ENCODE measurements at regions not wholly inside any gene's neighbourhood (a gene's known extent, or its start where the extent isn't known, plus 50 kb on each side); places are given as distances from the start of the nearest gene placed in this dataset.
"Not testable (repeated sequence)": the region's sequence is repeated elsewhere in the genome, so short reads cannot be mapped to it uniquely, and the experiment has no call there.

DNA sequence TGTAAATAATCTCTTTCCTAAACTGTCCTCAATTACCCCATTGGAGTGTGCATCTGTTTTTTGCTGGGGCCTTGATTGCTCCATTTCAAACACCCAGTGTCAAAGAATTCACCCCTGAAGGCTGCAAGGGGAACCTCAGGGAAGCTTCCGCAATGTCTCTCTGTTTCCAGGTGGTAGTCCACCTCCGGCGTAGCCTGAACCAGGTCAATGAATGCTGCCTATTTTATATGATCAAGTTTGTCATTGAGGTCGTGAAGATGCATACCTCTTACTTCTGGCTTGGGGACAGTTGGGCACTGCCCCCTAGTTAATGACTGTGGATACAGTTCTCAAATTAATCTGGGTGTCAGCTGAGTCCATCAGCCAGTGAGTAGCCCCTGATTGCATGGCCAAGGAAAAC lies 79.1 kb downstream of the NPIPB5 start:
- FAIRE-seq; H3K9me1 ChIP-seq (replicated peaks; ENCODE audit: control insufficient read depth, extremely low read depth, insufficient read depth, low read length); H3K36me3 ChIP-seq (ENCODE audit: control insufficient read depth in 2 of 2, extremely low read depth in 1 of 2, insufficient read depth in 2 of 2, low read length in 2 of 2); intact Hi-C loops (cut with micrococcal nuclease); H3K9me3 ChIP-seq (replicated peaks; ENCODE audit: control insufficient read depth, insufficient read depth, low read length); CTCF ChIA-PET; H3K27ac ChIP-seq (ENCODE audit: insufficient read depth, low read depth, low read length); DNase-seq (ENCODE audit: low read depth, low spot score); H3K9ac ChIP-seq (replicated peaks; ENCODE audit: extremely low read depth, insufficient read depth, low read length); POLR2A ChIA-PET; H3K4me3 ChIP-seq (replicated peaks in 1 of 3; ENCODE audit: insufficient read depth in 1 of 3, low read depth in 1 of 3, low read length in 3 of 3); H2AFZ ChIP-seq (ENCODE audit: low read depth, low read length); H3K27me3 ChIP-seq (ENCODE audit: control insufficient read depth in 2 of 2, insufficient read depth in 2 of 2, low read length in 2 of 2); H3K4me1 ChIP-seq (ENCODE audit: control insufficient read depth, extremely low read depth, insufficient read depth, low read length); BruUV-seq (replicated peaks); dilution Hi-C loops (cut with MboI; ENCODE audit: extremely low pct_ligation_motif_present, low sequenced_read_pairs); H3K4me2 ChIP-seq (ENCODE audit: insufficient read depth, low read length); H3K79me2 ChIP-seq (ENCODE audit: control insufficient read depth, insufficient read depth, low read length); H4K20me1 ChIP-seq (replicated peaks; ENCODE audit: control insufficient read depth, extremely low read depth, insufficient read depth, low read length): not testable (repeated sequence)

- H3K4me1 ChIP-seq (ENCODE audit: control insufficient read depth, extremely low read depth, insufficient read depth, low read length); intact Hi-C loops (cut with micrococcal nuclease); FAIRE-seq; H3K9me1 ChIP-seq (replicated peaks; ENCODE audit: control insufficient read depth, extremely low read depth, insufficient read depth, low read length); H4K20me1 ChIP-seq (replicated peaks; ENCODE audit: control insufficient read depth, extremely low read depth, insufficient read depth, low read length); H3K4me2 ChIP-seq (ENCODE audit: insufficient read depth, low read length); H3K9ac ChIP-seq (replicated peaks; ENCODE audit: extremely low read depth, insufficient read depth, low read length); H3K79me2 ChIP-seq (ENCODE audit: control insufficient read depth, insufficient read depth, low read length); DNase-seq (ENCODE audit: low read depth, low spot score); H2AFZ ChIP-seq (ENCODE audit: low read depth, low read length); POLR2A ChIA-PET; dilution Hi-C loops (cut with MboI; ENCODE audit: extremely low pct_ligation_motif_present, low sequenced_read_pairs); BruUV-seq (replicated peaks); H3K27me3 ChIP-seq (ENCODE audit: control insufficient read depth in 2 of 2, insufficient read depth in 2 of 2, low read length in 2 of 2); H3K4me3 ChIP-seq (replicated peaks in 1 of 3; ENCODE audit: insufficient read depth in 1 of 3, low read depth in 1 of 3, low read length in 3 of 3); H3K9me3 ChIP-seq (replicated peaks; ENCODE audit: control insufficient read depth, insufficient read depth, low read length); H3K36me3 ChIP-seq (ENCODE audit: control insufficient read depth in 2 of 2, extremely low read depth in 1 of 2, insufficient read depth in 2 of 2, low read length in 2 of 2); CTCF ChIA-PET; H3K27ac ChIP-seq (ENCODE audit: insufficient read depth, low read depth, low read length): not testable (repeated sequence)
Observed at GRCh38 chr16:22596445-22597045, 85.9 kb downstream of the NPIPB5 start.

- H3K27ac ChIP-seq (ENCODE audit: insufficient read depth, low read depth, low read length); H3K27me3 ChIP-seq (ENCODE audit: control insufficient read depth in 2 of 2, insufficient read depth in 2 of 2, low read length in 2 of 2); POLR2A ChIA-PET; H3K4me2 ChIP-seq (ENCODE audit: insufficient read depth, low read length); H3K4me1 ChIP-seq (ENCODE audit: control insufficient read depth, extremely low read depth, insufficient read depth, low read length); H3K36me3 ChIP-seq (ENCODE audit: control insufficient read depth in 2 of 2, extremely low read depth in 1 of 2, insufficient read depth in 2 of 2, low read length in 2 of 2); dilution Hi-C loops (cut with MboI; ENCODE audit: extremely low pct_ligation_motif_present, low sequenced_read_pairs); H3K9ac ChIP-seq (replicated peaks; ENCODE audit: extremely low read depth, insufficient read depth, low read length); H3K9me1 ChIP-seq (replicated peaks; ENCODE audit: control insufficient read depth, extremely low read depth, insufficient read depth, low read length); FAIRE-seq; CTCF ChIA-PET; H3K79me2 ChIP-seq (ENCODE audit: control insufficient read depth, insufficient read depth, low read length); H2AFZ ChIP-seq (ENCODE audit: low read depth, low read length); intact Hi-C loops (cut with micrococcal nuclease); H3K4me3 ChIP-seq (replicated peaks in 1 of 3; ENCODE audit: insufficient read depth in 1 of 3, low read depth in 1 of 3, low read length in 3 of 3); H3K9me3 ChIP-seq (replicated peaks; ENCODE audit: control insufficient read depth, insufficient read depth, low read length); DNase-seq (ENCODE audit: low read depth, low spot score); H4K20me1 ChIP-seq (replicated peaks; ENCODE audit: control insufficient read depth, extremely low read depth, insufficient read depth, low read length); BruUV-seq (replicated peaks): not testable (repeated sequence)
Observed at GRCh38 chr16:22603744-22604143, 93.1 kb downstream of the NPIPB5 start.

- H3K9me3 ChIP-seq (replicated peaks; ENCODE audit: control insufficient read depth, insufficient read depth, low read length); H3K79me2 ChIP-seq (ENCODE audit: control insufficient read depth, insufficient read depth, low read length); H3K4me1 ChIP-seq (ENCODE audit: control insufficient read depth, extremely low read depth, insufficient read depth, low read length); POLR2A ChIA-PET; dilution Hi-C loops (cut with MboI; ENCODE audit: extremely low pct_ligation_motif_present, low sequenced_read_pairs); CTCF ChIA-PET; H3K27ac ChIP-seq (ENCODE audit: insufficient read depth, low read depth, low read length); H3K9me1 ChIP-seq (replicated peaks; ENCODE audit: control insufficient read depth, extremely low read depth, insufficient read depth, low read length); H2AFZ ChIP-seq (ENCODE audit: low read depth, low read length); H3K36me3 ChIP-seq (ENCODE audit: control insufficient read depth in 2 of 2, extremely low read depth in 1 of 2, insufficient read depth in 2 of 2, low read length in 2 of 2); BruUV-seq (replicated peaks); H3K9ac ChIP-seq (replicated peaks; ENCODE audit: extremely low read depth, insufficient read depth, low read length); H3K4me3 ChIP-seq (replicated peaks in 1 of 3; ENCODE audit: insufficient read depth in 1 of 3, low read depth in 1 of 3, low read length in 3 of 3); H3K4me2 ChIP-seq (ENCODE audit: insufficient read depth, low read length); H3K27me3 ChIP-seq (ENCODE audit: control insufficient read depth in 2 of 2, insufficient read depth in 2 of 2, low read length in 2 of 2); intact Hi-C loops (cut with micrococcal nuclease); DNase-seq (ENCODE audit: low read depth, low spot score); H4K20me1 ChIP-seq (replicated peaks; ENCODE audit: control insufficient read depth, extremely low read depth, insufficient read depth, low read length): not testable (repeated sequence)
- peak; percentile 97 for FAIRE-seq
Observed at GRCh38 chr16:22606619-22607018, 95.9 kb downstream of the NPIPB5 start.

All from endothelial cell of umbilical vein (primary cell).